ENCODE measurements at regions not wholly inside any gene's neighbourhood (a gene's known extent, or its start where the extent isn't known, plus 50 kb on each side); places are given as distances from the start of the nearest gene placed in this dataset.

GRCh38 chr3:96169111-96169766, 645.2 kb upstream of the EPHA6 start:
- TF ChIP-seq CTCF (conservative IDR thresholded peaks at IDR 0.05) = no peak
- Mint-ChIP-seq H3K27ac (no peak overlapping the region), H3K27me3 (no peaks in the 10 kb centered on the region), H3K36me3 (no peaks in the 10 kb centered on the region), H3K4me1 (ENCODE audit: unreplicated experiment) (no peaks in the 10 kb centered on the region), H3K4me3 (no peak overlapping the region), H3K9me3 (no peaks in the 10 kb centered on the region)
- DNase-seq (ENCODE audit: extremely low spot score, unreplicated experiment) = no peak

- DNase-seq (ENCODE audit: extremely low spot score, unreplicated experiment) = no peak
- no peak overlapping the region for H3K4me3 Mint-ChIP-seq
- no peaks in the 10 kb centered on the region for H3K27me3 Mint-ChIP-seq
- TF ChIP-seq CTCF (conservative IDR thresholded peaks at IDR 0.05) = no peak
- no peaks in the 10 kb centered on the region for H3K4me1 Mint-ChIP-seq (ENCODE audit: unreplicated experiment)
- no peaks in the 10 kb centered on the region for H3K9me3 Mint-ChIP-seq
- H3K27ac Mint-ChIP-seq = no peak overlapping the region
- H3K36me3 Mint-ChIP-seq = no peaks in the 10 kb centered on the region
These were observed 641.5 kb upstream of the EPHA6 start for GRCh38 chr3:96172917-96173316.

- H3K4me1 Mint-ChIP-seq (ENCODE audit: unreplicated experiment) = no peaks in the 10 kb centered on the region
- no peak overlapping the region for H3K4me3 Mint-ChIP-seq
- H3K9me3 Mint-ChIP-seq = no peaks in the 10 kb centered on the region
- no peak for DNase-seq (ENCODE audit: extremely low spot score, unreplicated experiment)
- no peak for TF ChIP-seq CTCF (conservative IDR thresholded peaks at IDR 0.05)
- no peaks in the 10 kb centered on the region for H3K36me3 Mint-ChIP-seq
- no peaks in the 10 kb centered on the region for H3K27me3 Mint-ChIP-seq
- no peak overlapping the region for H3K27ac Mint-ChIP-seq
These were observed 638.9 kb upstream of the EPHA6 start for GRCh38 chr3:96175500-96175899.

GRCh38 chr3:96182756-96183155, 631.6 kb upstream of the EPHA6 start:
- Mint-ChIP-seq H3K4me1 (ENCODE audit: unreplicated experiment) (no peaks in the 10 kb centered on the region), H3K36me3 (no peaks in the 10 kb centered on the region), H3K9me3 (no peaks in the 10 kb centered on the region), H3K27ac (no peak overlapping the region), H3K4me3 (no peak overlapping the region), H3K27me3 (no peaks in the 10 kb centered on the region)
- no peak for DNase-seq (ENCODE audit: extremely low spot score, unreplicated experiment)
- no peak for TF ChIP-seq CTCF (conservative IDR thresholded peaks at IDR 0.05)

GRCh38 chr3:96183871-96184270, 630.5 kb upstream of the EPHA6 start:
- Mint-ChIP-seq H3K36me3 (no peaks in the 10 kb centered on the region), H3K27ac (no peak overlapping the region), H3K27me3 (no peaks in the 10 kb centered on the region), H3K9me3 (no peaks in the 10 kb centered on the region), H3K4me1 (ENCODE audit: unreplicated experiment) (no peaks in the 10 kb centered on the region), H3K4me3 (no peak overlapping the region)
- no peak for DNase-seq (ENCODE audit: extremely low spot score, unreplicated experiment)
- TF ChIP-seq CTCF (conservative IDR thresholded peaks at IDR 0.05) = no peak

Measured in type B pancreatic cell (in vitro differentiated cells).